HG02973 (cell line): ENCODE measurements at regions not wholly inside any gene's neighbourhood (a gene's known extent, or its start where the extent isn't known, plus 50 kb on each side); places are given as distances from the start of the nearest gene placed in this dataset.

Experiments used
- ATAC-seq: cut with Tn5 transposase; IDR thresholded peaks from one replicate; pipeline ENCODE4 v1.9.1; 2021; ENCODE audit warnings: moderate library complexity; ENCODE audit not compliant: unreplicated experiment

GRCh38 chr17:70624211-70624610 is 454.9 kb downstream of the KCNJ2 start:
- ATAC-seq = no peak

GRCh38 chr17:70629902-70630301 is 460.6 kb downstream of the KCNJ2 start:
- ATAC-seq = no peak

- peak; percentile 62 for ATAC-seq
Observed at GRCh38 chr17:70636517-70637133, 467.3 kb downstream of the KCNJ2 start.

- ATAC-seq = no peak
Observed at GRCh38 chr17:70642059-70642458, 472.7 kb downstream of the KCNJ2 start.

GRCh38 chr17:70644096-70644495 is 474.8 kb downstream of the KCNJ2 start:
- ATAC-seq = no peak

GRCh38 chr17:70646673-70647072 is 477.3 kb downstream of the KCNJ2 start:
- no peak for ATAC-seq

GRCh38 chr17:70648166-70648565 is 478.8 kb downstream of the KCNJ2 start:
- ATAC-seq = no peak

GRCh38 chr17:70653850-70654249 is 484.5 kb downstream of the KCNJ2 start:
- ATAC-seq = no peak

- no peak for ATAC-seq
Observed at GRCh38 chr17:70654706-70655105, 485.4 kb downstream of the KCNJ2 start.

GRCh38 chr17:70655176-70655958 is 486.0 kb downstream of the KCNJ2 start:
- no peak for ATAC-seq

GRCh38 chr17:70658317-70658716 is 489.0 kb downstream of the KCNJ2 start:
- ATAC-seq = no peak

GRCh38 chr17:70658840-70659239 is 489.5 kb downstream of the KCNJ2 start:
- ATAC-seq = no peak

GRCh38 chr17:70661342-70662222 is 492.2 kb downstream of the KCNJ2 start:
- no peak for ATAC-seq

GRCh38 chr17:70668276-70668937 is 499.1 kb downstream of the KCNJ2 start:
- ATAC-seq = no peak

- ATAC-seq = no peak
Observed at GRCh38 chr17:70668938-70669778, 499.8 kb downstream of the KCNJ2 start.

GRCh38 chr17:70674061-70674460 is 504.7 kb downstream of the KCNJ2 start:
- ATAC-seq = no peak

- ATAC-seq = no peak
Observed at GRCh38 chr17:70675070-70675590, 505.8 kb downstream of the KCNJ2 start.

- no peak for ATAC-seq
Observed at GRCh38 chr17:70677783-70678647, 508.7 kb downstream of the KCNJ2 start.

GRCh38 chr17:70678889-70679288 is 509.6 kb downstream of the KCNJ2 start:
- ATAC-seq = no peak
